ENCODE measurements at regions not wholly inside any gene's neighbourhood (a gene's known extent, or its start where the extent isn't known, plus 50 kb on each side); places are given as distances from the start of the nearest gene placed in this dataset.

GRCh38 chr9:108270561-108270960 lies 585.2 kb downstream of the ACTL7B start:
- no peak for TF ChIP-seq POLR2A (IDR thresholded peaks at IDR 0.05)
- TF ChIP-seq CTCF (IDR thresholded peaks at IDR 0.05) = no peak
- TF ChIP-seq EP300 (IDR thresholded peaks at IDR 0.05) = no peak
- no peak for TF ChIP-seq POLR2AphosphoS5 (IDR thresholded peaks at IDR 0.05)
